Left forelimb (tissue), 1 donor: ENCODE measurements at regions not wholly inside any gene's neighbourhood (a gene's known extent, or its start where the extent isn't known, plus 50 kb on each side); places are given as distances from the start of the nearest gene placed in this dataset.

Experiments used
- DNase-seq: peaks from one replicate; pipeline ENCODE4 v3.0.0-alpha.2; 2018; ENCODE audit warnings: low spot score

DNA sequence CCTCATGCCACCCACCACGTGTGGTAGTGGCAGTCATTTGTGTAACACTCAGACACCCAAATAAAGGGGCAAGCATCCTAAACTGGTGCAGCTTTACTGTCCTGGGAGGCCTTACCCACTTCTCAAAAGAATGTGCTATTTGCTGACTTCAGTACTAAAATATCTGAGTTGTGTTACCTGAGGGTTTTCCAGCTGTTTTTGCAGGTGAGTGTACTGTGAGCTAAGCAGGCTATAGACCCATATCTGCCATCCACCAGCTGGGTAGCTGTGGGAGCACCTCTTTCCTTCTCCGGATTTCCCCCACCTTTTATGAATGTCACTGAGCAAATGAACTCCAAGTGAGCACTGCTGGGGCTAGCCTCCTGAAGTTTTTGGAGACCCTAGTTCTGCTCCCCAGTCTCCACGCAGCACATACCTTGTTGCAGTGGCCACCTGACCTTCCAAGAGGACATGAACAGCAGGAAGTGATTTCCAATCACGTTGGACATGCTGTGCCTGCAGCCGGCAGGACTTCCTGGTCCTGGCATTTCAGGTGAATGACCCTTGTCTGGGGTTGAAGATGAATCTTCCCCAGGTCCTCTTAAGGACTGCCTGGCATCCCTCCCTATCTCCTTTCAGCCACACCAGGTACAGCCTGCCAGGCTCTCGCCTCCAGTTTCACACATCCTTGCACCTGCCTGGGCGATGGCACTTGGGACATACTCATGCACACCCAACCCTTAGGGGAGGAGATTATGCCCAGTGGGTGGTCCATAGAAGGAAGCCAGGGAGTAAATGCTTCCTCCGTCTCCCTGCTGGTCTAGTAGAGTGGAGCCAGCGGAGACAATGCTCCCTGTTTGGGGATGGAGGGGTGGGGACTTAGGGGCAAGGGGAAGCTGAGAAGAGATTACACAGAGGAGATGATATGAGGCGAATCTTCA is 109.5 kb upstream of the SPATA13 start:
- no peak for DNase-seq

DNA sequence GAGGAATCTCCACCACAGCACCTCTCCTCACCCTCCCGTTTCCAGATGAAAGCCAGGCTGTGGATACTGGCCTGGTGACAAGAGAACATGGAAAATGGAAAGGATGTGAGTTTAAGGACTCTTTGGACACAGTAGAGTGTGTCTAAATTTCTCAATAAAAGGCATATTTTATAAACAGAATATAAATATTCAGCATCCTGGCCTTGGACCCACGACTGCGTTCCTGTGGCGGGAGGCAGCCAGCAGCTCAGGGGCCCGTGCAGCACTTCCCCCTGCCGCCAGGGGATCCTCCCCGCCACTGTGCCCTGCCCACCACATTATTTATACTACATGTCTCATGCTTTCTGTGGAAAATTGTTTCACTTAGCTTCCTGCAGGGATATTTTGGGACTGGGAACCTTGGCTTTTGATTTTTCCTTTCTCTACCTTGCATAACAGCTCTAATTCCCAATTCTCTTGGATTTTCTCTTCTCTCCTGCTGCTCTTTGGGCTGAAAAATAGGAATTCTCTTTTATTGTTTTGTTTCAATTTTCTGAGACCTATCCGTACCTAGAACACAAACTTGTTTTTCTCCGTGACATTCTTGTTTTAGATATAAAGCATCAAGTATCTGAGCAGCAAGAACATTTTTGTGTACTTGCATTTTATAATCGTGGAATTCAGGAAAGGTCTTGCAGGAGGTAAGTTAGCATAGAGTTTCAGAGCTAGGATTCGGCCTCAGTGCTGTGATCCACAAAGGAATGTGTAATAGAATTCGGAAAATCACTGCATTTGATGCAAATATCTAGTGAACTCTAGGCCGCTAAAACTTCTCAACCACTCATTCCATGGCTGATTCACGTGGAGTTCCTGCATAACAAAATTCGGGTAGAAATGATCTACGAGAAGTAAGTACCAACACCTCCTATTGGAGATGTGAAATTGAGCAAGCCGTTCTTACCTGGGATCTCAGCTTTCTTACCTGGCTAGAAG is 107.7 kb upstream of the SPATA13 start:
- no peak for DNase-seq

DNA sequence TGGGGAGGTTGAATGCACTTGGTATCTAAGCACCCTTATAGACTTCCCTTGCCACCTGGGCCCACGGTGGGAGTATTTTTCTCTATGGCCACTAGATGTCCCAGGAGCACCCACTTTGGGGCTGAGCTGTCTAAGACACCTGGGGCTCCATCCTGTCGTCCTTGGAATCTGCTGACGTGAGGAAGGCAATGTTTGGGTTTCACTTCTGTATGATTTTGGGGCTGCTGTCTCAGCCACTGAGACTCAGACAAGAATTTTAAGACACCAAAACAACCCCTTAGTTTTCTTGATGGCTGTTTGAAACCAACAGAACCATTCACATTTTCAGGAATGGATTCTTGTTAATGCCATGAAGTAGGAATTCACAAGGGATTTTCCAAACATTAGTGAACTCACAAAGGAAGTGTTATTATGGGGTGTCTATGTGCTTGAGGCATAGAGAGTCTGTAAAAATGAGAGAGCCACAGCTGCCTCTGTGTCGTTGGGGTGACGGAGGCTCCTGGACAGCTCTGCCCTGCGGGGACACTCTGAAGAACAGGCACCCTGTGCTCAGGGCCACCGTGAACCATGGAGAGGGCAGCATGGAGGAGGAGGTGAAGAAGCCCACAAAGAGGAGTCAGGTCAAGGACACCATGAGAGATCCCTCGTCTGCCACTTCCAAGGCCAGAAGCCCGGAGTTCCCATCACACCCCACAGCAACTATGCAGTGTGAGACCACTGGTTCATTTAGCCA is 106.8 kb upstream of the SPATA13 start:
- no peak for DNase-seq

DNA sequence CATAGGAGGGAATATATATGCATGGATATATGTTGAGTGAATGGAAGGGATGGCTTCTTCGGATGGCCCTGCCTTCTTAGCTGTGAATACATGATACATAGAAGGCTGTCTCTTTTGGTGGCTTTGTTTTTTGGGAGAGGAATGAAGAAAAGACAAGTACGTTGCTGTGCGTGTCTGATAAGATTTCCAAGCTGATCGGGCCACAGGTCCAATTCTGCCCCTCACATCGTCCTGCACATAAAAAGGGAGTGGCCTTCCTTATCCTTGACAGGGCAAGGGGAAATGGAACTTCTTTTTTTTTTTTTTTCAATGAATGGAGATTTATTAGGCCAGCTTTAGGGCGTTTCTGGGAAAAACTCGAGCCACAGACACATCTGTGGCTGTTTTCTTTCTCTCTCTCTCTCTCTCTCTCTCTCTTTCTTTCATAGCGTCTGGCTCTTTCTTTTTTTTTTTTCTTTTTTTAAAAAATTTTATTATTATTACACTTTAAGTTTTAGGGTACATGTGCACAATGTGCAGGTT is 103.8 kb upstream of the SPATA13 start:
- DNase-seq: no peak

DNA sequence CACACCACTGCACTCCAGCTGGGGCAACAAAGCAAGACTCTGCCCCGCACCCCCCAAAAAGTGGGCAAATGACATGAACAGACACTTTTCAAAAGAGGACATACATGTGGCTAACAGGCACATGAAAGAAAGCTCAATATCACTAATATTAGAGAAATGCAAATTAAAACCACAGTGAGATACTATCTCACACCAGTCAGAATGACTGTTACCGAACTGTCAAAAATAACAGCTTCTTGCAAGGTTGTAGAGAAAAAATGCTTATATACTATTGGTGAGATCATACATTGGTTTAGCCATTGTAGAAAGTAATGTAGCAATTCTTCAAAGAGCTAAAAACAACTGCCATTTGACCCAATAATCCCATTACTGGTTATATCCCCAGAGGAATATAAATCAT is 99.5 kb upstream of the SPATA13 start:
- DNase-seq: no peak

DNA sequence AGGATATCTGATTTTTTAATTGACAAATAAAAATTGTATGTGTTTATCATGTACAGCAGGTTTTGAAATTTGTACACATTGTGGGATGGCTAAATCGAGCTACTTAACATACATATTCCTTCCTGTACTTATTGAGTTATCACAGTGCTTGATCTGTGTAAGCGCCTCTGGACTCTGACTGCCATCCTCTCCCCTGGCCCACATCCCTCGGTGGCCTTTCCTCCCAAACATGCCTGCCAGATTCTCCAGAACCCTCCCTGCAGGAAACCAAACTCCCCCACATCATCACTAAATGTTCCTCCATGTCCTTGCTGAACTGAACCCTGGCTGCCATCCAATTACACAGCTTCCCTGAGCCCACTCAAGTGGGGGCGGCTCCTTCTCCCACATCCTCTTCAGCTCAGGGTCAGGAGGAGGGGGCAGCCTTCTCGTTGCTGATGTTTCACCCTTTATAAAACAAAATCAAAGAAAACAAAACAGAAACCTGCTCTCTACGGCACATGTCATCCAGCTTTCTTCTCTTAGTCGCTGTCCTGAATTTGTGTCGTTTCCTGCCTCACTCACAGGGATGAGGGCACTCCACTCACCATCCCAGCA is 97.1 kb upstream of the SPATA13 start:
- no peak for DNase-seq

DNA sequence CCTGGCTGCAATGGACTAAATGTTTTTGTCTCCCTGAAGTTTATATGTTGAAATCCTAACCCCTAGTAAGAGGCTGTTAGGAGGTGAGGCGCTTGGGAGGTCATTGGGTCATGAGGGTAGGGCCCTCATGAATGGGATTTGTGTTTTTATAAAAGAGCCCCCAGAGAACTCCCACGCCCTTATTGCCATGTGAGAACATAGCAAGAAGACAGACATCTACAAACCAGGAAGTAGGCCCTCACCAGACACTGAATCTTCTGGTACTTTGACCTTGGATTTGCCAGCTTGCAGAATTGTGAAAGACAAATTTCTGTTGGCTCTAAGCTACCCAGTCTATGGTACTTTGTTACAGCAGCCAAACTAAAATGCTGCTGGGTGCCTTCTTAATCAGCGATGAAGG is 96.1 kb upstream of the SPATA13 start:
- no peak for DNase-seq

DNA sequence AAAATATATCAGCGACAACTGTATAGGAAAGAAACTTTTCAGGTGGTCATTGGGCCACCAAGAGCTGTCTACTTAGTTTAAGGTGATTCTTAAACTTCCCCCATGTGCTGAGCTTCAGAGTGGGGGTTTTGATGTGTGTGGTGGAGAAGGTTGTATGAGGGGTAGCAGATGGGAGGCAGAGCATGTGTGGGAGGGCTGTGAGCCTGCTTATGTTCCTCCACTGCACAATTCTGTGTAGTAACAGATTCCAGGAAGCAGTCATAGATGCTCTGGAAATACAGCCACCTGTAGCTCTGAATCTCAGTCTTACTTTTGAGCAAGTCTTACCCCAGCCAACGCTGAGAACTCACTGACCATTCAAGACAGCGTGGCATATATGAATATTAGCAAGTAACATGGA is 95.3 kb upstream of the SPATA13 start:
- no peak for DNase-seq

DNA sequence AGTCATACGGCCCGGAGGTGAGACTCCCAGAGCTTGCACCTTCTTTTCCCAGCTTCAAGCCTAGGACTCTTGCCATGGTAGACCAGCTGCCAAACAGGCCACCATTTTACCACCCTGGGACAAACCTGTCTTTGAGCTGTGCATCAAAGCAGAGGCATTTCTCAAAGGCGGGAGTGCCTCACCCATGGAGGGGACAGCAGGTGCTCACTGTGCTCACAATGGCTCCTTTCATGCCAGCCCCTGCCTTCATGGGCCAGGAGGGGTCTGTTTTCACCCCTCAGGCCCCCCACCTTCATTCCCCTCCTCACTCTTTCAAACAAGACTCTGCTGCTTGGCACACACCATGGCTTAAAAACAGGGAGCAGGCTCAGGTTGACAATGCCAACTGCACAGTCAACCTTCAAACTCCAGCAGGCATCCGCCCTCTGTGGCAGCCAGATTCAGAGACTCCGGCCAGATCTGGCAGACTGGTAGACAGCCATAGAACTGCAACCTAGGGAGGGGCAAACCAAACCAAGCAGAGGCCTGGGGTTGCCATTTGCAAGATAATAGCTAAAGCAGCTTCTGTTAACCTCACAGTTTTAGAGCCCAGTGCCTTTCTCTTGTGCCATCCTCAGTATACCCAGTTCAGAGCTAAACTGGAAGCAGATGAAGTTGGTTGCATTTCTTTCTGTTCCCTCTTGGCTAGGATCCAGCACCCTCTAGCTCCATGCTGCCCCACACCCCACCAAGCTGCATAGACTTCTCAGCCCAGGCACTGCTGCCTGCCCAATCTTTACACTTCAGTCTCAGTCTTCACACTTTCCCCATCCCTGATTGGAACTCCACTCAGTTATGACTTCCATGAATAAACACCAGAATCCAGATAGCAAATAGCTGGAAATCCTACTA is 93.9 kb upstream of the SPATA13 start:
- DNase-seq: no peak

DNA sequence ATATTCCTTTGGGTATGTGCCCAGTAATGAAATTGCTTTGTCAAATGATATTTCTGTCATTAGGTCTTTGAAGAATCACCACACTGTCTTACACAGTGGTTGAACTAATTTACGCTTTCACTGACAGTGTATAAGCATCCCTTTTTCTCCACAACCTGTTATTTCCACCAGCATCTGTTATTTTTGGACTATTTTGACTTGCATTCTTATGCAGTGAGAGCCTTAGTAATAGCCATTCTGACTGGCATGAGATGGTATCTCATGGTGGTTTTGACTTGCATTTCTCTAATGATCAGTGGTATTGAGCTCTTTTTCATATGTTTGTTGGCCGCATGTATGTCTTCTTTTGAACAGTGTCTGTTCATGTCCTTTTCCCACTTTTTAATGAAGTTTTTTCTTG is 92.0 kb upstream of the SPATA13 start:
- DNase-seq: no peak

DNA sequence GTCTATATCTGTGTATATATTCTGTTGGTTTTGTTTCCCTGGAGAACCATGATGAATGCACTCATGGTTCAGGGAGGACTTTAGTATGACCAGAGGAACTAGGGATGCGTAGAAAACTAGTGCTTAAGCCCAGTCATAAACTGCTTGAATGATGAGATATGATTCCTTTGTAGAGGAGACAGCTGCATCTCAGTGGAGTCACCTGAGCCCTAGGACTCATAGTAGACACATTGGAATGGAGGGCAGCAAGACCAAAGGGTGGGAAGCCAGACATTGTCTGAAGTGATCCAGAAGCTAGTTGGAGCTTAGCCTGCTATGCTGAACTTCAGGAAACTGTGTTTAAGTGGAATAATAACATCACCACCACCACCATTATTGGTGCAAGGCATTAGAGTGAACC is 89.5 kb upstream of the SPATA13 start:
- no peak for DNase-seq

DNA sequence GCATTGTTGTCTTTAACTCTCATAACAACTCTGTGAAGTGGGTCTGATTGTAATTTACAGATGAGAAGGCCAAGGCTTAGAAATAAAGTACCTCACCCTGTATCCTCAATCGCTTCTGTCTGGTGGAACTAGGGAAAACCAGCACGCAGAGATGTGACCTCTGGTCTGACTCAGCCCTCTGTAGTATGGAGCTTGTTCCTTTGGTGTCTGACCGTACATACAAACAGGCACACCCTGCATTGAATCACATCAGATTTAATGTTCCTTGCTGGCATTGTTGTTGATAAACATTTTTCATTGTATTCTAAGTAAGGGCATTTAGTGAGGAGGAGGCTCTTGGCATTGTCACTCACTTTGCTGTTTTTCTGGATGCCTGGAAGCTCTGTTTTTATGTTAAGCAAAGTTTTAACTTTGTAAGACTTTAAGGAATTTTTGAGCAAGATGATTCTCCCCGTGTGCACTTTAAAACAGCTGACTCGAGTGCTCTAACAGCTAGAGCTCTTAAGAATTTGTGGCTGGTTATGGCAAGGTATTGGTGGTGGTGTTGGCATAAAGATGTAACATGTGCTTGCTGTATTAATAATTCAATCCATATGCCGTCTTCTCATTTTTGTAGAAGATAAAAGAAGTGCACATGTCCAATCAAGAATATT is 89.0 kb upstream of the SPATA13 start:
- DNase-seq: no peak

DNA sequence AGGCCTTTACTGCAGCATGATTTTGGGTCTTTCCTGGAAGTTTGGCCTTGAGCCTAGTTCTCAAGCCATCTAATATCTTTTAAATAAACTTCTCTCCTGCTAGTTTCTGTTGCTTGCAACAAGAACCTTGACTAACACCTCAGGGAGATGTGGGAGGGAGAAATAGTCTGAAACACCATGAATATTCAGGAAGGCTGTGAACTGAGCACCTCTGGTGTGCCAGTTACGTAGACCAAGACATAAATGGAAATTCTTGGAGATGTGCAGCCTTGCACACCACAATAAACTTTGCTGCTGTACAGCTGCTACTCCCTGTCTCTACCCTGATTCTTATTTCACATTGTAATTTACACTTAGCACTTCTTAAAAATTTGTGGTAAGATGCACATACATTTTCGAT is 86.9 kb upstream of the SPATA13 start:
- DNase-seq: no peak

DNA sequence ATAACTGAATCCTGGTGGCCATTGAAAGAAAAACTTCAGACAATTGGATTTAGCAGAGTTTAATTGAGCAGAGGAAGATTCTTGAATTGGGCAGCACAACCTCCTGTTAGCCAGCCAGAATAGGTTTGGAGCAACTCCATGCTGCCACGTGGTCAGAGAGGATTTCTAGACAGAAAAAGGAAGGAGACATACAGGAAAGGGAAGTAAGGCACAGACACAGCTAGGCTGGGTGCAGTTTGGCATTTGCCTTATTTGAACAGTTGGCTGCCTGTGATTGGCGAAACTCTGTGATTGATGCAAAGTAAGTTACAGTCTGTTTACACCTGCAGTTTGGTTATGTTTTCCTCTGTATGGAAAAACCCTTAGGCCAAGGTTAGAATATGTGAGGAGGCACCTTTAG is 85.8 kb upstream of the SPATA13 start:
- DNase-seq: no peak

DNA sequence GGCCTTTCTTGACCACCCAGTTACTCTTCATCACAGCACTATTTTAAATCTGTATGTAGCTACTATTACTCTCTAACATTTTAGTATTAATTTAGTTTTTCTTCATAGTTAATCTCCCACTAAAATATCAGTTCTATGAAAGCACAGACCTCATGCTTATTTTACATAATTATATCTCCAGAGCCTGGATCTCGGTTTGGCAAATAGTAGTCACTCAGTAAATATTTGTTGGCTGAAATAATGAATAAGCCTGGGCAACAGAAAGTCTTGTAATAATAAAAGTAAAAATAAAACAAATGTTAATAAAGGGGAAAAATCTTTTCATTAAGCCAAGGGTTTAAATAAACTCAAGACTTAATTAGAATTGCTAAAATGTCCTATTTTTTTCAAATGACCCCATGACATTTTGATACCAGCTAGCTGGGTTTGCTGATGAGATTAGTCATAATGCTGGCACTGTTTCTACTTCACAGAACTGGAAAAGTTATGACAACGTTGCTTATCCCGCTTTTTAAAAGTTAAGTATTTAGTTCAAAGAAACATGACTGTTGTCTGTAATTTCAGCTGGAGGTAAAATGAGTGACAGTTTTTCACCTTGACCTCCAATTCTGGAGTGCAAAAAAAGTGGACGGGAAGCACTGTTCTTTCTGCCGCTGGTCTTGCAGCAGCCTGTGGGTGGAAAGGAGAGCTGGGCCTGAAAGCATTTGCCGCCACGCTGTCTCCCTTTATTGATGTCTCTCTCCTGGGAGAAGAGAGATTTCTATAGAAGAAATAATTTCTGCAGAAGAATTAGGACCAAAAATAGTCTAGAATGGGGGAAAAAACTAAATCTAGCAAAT is 85.2 kb upstream of the SPATA13 start:
- DNase-seq: no peak

DNA sequence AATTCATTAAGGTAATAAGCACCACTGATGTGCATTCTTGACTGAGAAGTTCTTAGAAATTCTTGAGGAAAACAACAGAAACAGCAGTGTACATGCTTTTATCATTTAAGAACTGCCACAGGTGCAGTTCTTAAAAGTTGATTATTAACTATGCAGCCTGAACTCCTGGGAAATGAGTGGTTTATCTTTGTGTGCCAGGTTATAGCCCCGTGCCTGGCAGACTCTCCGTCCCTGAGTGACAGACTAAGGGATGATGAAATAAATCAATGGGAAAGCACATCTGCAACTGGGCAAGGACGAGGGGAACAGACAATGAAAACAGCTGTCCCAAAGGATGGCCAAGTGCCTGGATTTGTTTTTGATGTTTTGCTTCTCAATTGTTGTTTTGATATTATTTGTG is 84.4 kb upstream of the SPATA13 start:
- no peak for DNase-seq

DNA sequence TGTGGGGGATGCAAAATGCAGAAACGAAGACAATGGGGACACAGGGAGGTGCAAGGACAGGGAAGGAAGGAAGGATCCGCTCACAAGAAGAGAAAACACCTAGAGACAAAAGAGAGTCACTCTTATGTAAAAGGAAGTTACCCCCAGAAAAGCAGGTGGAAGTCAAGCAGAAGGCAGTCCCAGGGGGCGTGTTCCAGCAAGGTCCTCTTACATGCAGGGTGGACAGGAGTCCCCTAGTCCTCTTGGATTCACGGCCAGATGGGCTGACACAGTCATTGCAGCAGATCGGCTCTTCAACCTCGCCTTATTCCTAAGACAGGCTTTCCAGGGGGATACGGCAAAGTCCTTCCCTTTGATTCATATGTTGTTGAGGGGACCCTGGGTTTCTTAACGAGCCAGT is 83.9 kb upstream of the SPATA13 start:
- no peak for DNase-seq

DNA sequence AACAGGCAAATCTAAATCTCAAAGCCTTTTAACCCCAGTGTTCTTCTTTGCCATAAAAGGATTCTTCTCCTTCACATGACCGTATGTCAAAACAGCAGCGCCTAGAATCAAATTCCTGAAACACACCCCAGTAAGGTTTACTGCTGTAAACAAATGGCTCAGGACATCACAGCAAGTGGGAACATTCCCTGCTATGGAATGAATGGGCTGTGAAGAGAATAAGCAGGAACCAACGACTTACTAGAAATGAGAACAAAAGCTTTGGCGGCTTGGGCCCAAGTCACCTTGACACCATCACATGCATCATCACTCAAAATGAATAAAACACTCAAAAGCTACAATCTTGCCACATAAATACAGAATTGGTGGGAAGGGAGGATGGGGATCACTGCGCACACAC is 80.4 kb upstream of the SPATA13 start:
- no peak for DNase-seq

DNA sequence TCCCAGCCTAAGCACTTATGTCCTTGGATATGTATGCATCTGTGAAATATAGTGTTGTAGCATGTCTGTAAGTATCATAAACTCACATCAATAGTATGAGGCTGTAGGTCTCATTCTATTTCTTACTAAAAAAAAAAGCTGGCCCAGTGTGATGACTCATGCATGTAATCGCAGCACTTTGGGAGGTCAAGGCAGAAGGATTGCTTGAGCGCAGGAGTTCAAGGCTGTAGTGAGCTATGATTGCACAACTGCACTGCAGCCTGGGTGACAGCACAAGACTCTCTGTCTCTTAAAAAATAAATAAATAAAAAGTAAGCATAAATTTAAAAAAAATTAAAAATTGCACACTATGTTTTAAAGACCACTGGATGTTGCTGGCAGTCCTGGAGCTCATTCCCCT is 79.1 kb upstream of the SPATA13 start:
- no peak for DNase-seq
